ENCODE measurements at regions not wholly inside any gene's neighbourhood (a gene's known extent, or its start where the extent isn't known, plus 50 kb on each side); places are given as distances from the start of the nearest gene placed in this dataset.

DNA sequence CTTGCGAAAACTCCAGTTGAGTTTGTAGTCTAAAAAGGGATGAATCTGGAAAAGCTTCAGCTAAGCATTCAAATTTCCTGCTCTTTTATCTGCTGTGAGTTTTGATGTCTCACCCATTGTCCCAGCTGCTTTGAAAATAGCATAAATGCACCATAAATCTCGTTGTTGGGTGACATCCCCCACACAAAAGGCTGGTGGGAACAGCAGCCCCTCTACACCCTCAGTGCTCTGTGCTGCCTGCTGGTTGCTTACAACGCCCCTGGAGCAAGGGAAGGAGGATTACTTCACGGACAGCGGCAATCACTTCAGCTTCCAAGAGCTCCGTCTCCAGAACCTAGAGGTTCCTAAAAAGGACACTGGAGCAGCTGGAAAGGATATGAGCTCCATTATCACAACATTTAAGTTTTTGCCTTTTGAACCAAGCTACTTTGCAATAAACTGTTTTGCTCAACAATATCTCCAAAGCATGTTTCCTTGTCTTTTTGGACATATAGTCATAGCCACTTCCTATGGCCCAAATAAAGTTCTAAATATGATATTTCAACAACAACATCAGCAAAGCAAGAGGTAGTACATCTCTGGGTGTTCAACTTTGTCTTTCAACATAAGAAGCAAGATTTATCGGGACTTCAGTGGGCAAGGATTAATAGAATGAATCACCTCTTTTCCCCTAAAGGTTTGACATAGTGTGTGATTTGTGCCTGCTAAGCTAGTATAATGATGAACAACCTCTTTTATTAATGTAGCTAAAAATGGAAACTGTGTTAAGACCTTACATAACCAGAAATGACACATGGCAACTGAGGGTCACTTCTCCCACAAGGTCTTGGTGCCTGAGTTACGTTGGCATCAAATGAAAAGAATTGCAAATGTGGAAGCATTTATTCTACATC lies 413.5 kb downstream of the TXNL1 start:
- no peak for TF ChIP-seq POLR2A (IDR thresholded peaks at IDR 0.05)
- TF ChIP-seq, protein P1, sequence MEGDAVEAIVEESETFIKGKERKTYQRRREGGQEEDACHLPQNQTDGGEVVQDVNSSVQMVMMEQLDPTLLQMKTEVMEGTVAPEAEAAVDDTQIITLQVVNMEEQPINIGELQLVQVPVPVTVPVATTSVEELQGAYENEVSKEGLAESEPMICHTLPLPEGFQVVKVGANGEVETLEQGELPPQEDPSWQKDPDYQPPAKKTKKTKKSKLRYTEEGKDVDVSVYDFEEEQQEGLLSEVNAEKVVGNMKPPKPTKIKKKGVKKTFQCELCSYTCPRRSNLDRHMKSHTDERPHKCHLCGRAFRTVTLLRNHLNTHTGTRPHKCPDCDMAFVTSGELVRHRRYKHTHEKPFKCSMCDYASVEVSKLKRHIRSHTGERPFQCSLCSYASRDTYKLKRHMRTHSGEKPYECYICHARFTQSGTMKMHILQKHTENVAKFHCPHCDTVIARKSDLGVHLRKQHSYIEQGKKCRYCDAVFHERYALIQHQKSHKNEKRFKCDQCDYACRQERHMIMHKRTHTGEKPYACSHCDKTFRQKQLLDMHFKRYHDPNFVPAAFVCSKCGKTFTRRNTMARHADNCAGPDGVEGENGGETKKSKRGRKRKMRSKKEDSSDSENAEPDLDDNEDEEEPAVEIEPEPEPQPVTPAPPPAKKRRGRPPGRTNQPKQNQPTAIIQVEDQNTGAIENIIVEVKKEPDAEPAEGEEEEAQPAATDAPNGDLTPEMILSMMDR (IDR thresholded peaks at IDR 0.05), result no peak
